NCI-H524 (cell line): ENCODE measurements at regions not wholly inside any gene's neighbourhood (a gene's known extent, or its start where the extent isn't known, plus 50 kb on each side); places are given as distances from the start of the nearest gene placed in this dataset.

ENCODE experiments used
- DNase-seq, 2 experiments: peaks; one replicate each; lab custom pipeline; 2025; lab: John Stamatoyannopoulos, UW

DNA sequence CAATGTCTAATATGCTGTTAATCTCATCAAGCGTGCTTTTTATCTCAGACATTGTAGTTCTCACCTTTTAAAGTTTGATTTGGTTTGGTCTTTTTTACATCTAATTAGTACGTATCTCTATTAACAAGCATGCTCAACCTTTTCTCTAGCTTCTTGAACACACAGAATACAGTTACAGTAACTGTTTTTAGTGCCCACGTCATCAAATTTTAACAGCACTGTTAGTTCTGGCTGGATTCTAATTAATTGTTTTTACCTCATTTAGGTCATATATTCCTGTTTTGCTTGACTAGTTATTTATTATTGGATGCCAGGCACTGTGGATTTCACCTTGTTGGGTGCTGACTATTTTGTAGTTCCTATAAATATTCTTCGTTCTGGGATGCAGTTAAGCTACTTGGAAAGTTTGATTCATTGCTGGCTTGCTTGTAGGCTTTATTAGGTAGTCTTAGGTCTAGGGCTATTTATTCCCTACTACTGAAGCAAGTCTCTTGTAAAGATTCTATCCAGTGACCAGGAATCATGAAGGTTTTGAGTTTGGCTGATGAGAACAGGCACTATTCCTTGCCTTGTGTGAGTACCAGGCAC, 263.0 kb downstream of the ETAA1 start:
- no peak for DNase-seq

GRCh38 chr2:67660871-67661270, 263.7 kb downstream of the ETAA1 start:
- DNase-seq: no peak

DNA sequence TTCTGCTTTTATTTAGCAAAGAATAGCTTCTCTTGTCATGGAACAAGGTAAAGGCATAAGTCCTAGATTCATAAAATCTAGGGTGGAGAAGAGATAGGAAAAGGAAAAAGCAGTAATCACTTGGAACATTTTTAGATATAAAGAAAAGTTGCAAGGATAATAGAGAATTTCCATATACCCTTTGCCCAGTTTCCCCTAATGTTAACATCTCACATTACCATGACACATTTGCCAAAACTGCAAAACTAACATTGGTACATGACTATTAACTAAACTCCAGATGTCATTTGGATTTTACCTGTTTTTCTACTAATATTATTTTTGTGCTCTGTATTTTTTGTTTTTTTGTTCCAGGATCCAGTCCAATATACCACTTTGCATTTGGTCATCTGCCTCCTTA, 265.1 kb downstream of the ETAA1 start:
- DNase-seq: no peak

DNA sequence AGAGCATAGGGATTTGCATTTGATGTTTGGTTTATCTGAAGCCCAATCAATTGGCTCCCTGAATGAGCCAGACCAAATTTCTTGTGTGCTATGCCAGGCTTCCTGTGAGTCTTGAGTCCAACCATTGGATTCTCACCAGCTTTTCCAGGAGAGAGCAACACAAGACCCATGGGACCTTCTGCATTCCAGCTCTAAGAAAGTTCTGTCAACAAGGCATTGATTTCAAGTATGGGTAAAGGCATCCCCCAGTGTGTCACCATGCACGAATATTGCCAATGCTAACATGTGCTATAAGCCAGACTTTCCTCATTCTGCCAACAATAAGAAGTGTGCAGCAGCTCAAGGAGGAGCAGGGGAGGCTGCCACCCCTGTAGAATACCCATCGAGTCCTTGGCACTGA, 266.6 kb downstream of the ETAA1 start:
- no peak for DNase-seq

- no peak for DNase-seq
Measured at GRCh38 chr2:67666386-67667053, 269.4 kb downstream of the ETAA1 start.

- peak in 1 of 2 experiments; percentile 32 for DNase-seq
Measured at GRCh38 chr2:67667054-67667908, 270.1 kb downstream of the ETAA1 start.

DNA sequence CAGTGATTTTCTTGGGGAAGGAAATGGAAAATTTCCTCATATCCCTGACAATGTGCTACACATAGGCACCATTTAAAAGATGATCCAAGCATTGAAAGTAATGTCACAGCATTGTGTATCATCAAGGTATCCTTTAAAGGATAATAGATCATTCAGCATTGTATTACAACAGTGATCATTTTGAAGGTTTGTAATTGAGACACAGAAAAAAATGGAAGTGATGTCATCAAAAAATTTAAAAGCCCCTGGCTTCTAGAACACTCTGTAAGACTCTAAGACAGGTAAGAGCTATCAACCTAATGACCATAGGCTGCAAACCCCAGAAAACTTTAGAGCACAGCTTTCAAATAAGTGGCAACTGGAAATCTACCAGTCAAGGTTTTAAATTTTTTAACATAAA, 271.4 kb downstream of the ETAA1 start:
- no peak for DNase-seq

DNA sequence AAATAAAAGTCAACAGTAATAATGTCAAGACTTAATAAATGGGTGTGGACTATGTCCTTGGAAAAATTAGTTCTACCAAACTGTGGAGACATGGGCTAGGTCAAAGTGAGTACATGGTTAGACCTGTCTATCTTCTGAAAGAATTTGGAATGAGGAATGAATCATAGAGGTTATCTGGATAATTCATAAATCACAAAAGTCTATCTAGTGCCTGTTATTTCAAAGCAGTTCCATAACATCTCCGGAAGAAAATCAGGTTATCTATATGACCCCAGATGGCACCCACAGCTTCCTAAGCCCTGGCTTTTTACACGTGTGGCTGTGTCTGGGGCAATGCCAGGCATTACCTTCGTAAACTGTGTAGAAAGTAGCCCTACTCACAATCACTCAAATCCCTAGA, 272.0 kb downstream of the ETAA1 start:
- DNase-seq: no peak

DNA sequence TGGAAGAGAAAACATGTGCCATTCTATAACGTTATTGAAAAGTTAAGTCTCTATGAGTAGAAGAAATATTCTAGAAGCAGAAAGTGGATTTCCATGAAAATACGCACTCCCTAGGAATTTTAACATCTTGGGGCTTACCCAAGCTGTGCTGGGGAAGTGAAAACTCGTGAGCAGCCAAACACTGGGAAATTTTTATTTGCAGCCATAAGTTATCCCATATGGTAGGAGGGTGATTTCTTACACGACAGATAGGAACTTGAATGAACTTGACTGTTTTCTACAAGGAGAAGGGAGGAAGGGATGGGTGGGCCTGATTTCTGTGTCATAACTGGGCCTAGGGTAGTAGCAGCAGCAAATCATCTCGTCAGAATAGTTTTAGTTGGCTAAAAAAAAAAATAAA, 272.6 kb downstream of the ETAA1 start:
- DNase-seq: no peak

GRCh38 chr2:67670747-67671183, 273.6 kb downstream of the ETAA1 start:
- DNase-seq: no peak

DNA sequence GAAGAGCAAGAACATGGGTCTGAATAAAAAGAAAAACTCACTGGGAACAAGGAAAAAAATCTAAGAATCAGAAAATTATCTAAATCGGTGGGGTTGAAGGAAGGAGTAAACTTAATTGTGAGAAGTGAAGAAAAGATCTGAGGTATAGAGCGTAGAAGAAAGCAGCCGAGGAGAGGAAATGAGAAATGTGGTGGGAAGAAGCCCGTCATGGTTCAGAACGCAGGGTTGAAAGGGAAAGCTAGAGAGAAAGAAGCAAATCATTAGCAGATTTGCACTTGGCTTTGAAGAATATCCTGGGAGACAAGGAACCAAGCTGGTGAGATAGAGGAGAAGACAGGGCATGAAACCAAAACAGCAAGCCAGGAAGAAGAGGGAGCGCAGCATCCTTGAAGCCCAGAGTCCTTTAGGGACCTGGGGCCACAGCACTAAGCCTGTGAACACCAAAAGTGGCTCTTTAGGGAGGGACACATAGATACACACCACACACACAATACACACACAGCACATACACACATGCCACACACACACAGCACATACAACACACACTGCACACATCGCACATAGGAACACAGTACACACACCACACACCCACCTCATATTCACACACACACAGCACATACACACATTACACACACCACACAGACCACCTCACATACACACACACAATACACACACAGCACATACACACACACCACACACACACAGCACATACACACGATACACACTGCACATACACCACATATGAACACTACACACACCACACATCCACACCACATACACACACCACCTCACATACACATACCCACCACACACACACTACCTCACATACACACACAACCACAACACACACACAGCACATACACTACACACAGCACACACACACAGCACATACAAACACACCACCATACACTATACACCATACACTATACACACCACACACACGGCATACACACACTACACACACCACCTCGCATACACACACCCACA, 274.6 kb downstream of the ETAA1 start:
- no peak for DNase-seq

DNA sequence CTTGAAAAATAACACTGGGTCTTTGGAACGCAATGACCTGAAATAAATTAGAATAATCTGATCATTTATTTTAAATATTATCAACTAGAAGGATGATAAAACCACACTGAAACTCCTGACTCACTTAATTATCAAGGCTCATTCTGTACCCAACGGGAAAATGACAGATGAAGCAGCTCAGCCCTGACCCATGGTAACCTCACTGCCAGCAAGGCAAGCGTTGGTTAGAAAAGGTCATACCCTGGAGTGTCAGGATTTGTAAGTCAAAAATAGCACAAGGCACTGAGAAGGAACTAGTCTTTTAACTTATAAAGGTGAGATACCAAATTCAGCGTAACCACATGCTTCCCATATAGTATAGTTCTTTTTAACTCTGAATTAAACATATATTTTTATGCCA, 277.5 kb downstream of the ETAA1 start:
- DNase-seq: no peak

DNA sequence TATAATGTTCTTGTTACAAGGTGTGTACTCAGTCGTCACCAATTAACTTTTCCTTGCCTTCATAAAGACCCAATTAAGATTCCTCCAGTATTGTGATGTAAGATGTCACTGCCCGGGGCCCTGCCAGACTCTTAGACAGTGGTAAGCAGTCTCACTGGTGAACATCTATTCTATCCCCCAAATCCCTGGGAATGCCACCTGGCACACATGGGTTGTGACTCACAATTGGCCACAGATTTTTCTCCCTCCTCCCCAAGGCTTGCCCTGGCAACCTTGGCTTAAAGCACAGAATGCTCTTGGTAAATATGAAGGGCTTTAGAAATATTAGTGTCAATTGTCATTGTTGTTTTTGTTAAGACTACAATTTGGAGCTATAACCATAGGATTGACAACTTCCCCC, 287.9 kb downstream of the ETAA1 start:
- no peak for DNase-seq

GRCh38 chr2:67686254-67686653, 289.1 kb downstream of the ETAA1 start:
- DNase-seq: peak in 1 of 2 experiments; percentile 10

DNA sequence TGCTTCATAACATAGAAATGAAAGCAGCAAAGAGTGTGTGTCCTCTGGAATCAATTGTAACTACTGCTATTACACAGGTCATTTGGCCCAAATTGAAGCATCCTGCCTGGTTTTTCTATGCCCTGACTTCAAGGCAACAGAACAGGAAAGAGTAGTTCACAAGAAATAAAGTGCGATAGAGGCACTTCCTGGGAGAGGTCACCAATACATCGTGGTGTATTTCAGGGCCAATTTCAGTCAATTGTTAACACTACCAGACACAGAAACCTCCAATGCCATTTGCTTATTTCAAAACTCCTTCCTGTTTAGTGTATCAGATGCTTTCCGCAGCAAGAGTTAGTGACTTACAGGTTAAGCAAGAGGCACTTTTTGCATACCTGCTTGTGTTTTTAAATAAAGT, 292.1 kb downstream of the ETAA1 start:
- no peak for DNase-seq

- DNase-seq: no peak
Measured at GRCh38 chr2:67689651-67690050, 292.5 kb downstream of the ETAA1 start.

GRCh38 chr2:67694445-67694844, 297.3 kb downstream of the ETAA1 start:
- DNase-seq: peak; percentile 6 to 66

DNA sequence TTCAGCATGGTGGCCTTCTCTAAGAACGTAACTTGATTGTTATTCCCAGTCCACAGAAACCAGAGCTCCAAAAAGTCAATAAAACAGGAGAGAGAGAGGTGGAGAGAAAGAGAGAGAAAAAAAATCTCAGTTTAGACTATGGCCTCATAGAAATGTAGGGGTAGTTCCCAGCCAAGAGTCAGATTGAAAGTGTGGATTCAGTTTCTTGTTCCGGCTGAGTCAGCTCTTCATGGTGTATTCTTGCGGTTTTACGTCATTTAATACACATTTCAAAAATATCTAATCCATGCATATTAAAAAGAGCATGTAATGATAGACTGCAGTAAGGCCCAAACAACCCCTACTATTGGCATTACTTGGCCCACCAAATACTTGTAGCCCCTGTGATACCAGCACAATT, 303.9 kb downstream of the ETAA1 start:
- DNase-seq: no peak

DNA sequence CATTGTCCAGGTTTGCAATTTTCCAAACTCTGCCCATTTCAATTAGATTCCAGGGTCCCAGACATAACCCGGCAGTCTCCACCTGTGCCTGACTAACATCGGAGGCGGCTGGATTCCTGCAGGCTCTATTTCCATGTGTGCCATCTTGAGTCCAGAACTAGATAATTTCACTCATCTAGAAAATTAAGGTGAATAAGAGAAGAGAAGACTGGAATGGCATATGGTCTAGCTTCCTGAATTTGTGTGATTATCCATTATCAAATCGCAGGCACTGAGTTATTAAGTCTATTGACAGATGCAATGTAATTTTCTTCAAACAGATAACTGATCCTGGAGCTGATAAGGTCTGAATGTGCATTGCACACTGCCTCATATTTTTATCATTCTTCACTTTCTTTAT, 305.2 kb downstream of the ETAA1 start:
- peak in 1 of 2 experiments; percentile 8 for DNase-seq

- no peak for DNase-seq
Measured at GRCh38 chr2:67702937-67703336, 305.8 kb downstream of the ETAA1 start.

- no peak for DNase-seq
Measured at GRCh38 chr2:67706082-67706481, 308.9 kb downstream of the ETAA1 start.

- no peak for DNase-seq
Measured at GRCh38 chr2:67707896-67708295, 310.8 kb downstream of the ETAA1 start.
